Smooth muscle cell (in vitro differentiated cells): ENCODE measurements at regions not wholly inside any gene's neighbourhood (a gene's known extent, or its start where the extent isn't known, plus 50 kb on each side); places are given as distances from the start of the nearest gene placed in this dataset.

Source experiments
- DNase-seq: peaks from one replicate; lab custom pipeline; 2025; ENCODE audit not compliant: unreplicated experiment; lab: John Stamatoyannopoulos, UW
- H2AFZ ChIP-seq: fragments of 200-600 bp; sonication (generic); 2 replicates; pipeline ENCODE4 v1.6.0; 2016; ENCODE audit warnings: antibody characterized with exemption, low read depth, mild to moderate bottlenecking
- H3F3A ChIP-seq: fragments of 200-600 bp; sonication (generic); 2 replicates; pipeline ENCODE4 v1.6.0; 2017; ENCODE audit warnings: antibody characterized with exemption, low read depth
- H3K27ac ChIP-seq: fragments of 200-600 bp; sonication (generic); 2 replicates; pipeline ENCODE4 v1.5.1; 2016; ENCODE audit warnings: low read depth, mild to moderate bottlenecking
- H3K27me3 ChIP-seq: fragments of 200-600 bp; sonication (generic); 2 replicates; pipeline ENCODE4 v1.6.1; 2016; ENCODE audit warnings: low read depth, mild to moderate bottlenecking
- H3K36me3 ChIP-seq: fragments of 200-600 bp; sonication (generic); 2 replicates; pipeline ENCODE4 v1.5.1; 2016; ENCODE audit warnings: low read depth
- H3K4me1 ChIP-seq: fragments of 200-600 bp; sonication (generic); 2 replicates; pipeline ENCODE4 v1.5.1; 2016; ENCODE audit warnings: low read depth
- H3K4me2 ChIP-seq: fragments of 200-600 bp; sonication (generic); 2 replicates; pipeline ENCODE4 v1.6.0; 2016; ENCODE audit warnings: mild to moderate bottlenecking
- H3K4me3 ChIP-seq: fragments of 200-600 bp; sonication (generic); 2 replicates; pipeline ENCODE4 v1.5.1; 2016; ENCODE audit warnings: mild to moderate bottlenecking
- H3K79me2 ChIP-seq: fragments of 200-600 bp; sonication (generic); 2 replicates; pipeline ENCODE4 v1.6.0; 2016; ENCODE audit warnings: low read depth, mild to moderate bottlenecking
- H3K9ac ChIP-seq: fragments of 200-600 bp; sonication (generic); 2 replicates; pipeline ENCODE4 v1.6.0; 2016; ENCODE audit warnings: low read depth
- H3K9me3 ChIP-seq: fragments of 200-600 bp; sonication (generic); replicated peaks from 2 replicates; pipeline ENCODE4 v1.5.1; 2016; ENCODE audit warnings: low read depth
- H4K20me1 ChIP-seq: fragments of 200-600 bp; sonication (generic); 2 replicates; pipeline ENCODE4 v1.6.0; 2016; ENCODE audit warnings: low read depth
- CTCF ChIP-seq: fragments of 200-600 bp; sonication (generic); IDR thresholded peaks from 2 replicates; pipeline ENCODE4 v1.5.1; 2017; ENCODE audit warnings: borderline replicate concordance, mild to moderate bottlenecking, antibody characterized with exemption; ENCODE audit not compliant: insufficient read depth, poor library complexity, severe bottlenecking
- WGBS: methylation state at CpG from one replicate; pipeline ENCODE4 v1.1.7; 2016; ENCODE audit warnings: low lambda C conversion rate; 5-methylcytosine and 5-hydroxymethylcytosine counted together

DNA sequence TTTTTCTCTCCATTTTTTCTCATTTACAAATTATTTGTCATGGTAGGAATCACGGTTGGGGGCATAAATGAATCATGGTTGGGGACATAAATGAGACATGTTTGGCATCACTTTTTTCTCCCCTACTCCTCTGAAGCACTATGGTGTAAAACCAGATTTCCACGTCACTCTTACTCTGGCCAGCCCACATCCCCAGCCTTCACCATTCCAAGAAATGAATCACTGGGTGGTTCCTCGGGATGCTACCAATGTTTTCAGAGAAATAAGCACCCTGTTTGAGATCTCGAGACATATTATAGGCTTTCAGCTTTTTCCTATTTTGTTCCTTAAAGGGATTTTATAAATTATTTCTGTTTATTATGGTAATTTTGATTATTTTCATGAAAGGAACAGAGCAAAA lies 155.0 kb upstream of the SLC8A1 start:
- 92% methylated on average over 4 of the region's 4 CpGs for WGBS
- Histone ChIP-seq H2AFZ (no peak overlapping the region), H3K9ac (no peak overlapping the region), H3K4me1 (no peaks in the 10 kb centered on the region), H4K20me1 (no peaks in the 10 kb centered on the region), H3K4me3 (no peak overlapping the region), H3F3A (no peaks in the 10 kb centered on the region), H3K36me3 (no peaks in the 10 kb centered on the region), H3K9me3 (no peaks in the 10 kb centered on the region), H3K4me2 (no peak overlapping the region), H3K79me2 (no peaks in the 10 kb centered on the region), H3K27me3 (peaks cover 12% of the 10 kb centered on the region), H3K27ac (no peak overlapping the region)
- TF ChIP-seq CTCF: no peak
- DNase-seq: no peak

DNA sequence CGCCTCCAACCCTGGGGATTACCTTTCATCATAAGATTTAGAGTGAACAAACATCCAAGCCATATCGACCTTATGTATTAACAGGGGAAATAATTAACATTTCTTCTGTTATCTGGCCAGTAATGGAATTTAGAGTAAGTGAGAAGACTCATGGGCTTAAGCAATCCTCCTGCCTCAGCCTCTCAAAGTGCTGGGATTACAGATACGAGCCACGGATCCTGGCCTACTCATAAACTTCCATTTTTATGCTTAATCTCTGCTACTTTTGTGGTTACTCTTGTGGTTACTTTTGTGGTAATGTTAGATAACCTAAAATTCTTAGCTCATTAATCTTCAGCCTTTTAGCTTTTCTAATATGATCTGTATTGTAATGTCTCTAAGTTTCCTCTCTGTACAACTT lies 159.3 kb upstream of the SLC8A1 start:
- Histone ChIP-seq H3K9ac (no peak overlapping the region), H3K27ac (no peak overlapping the region), H3K4me2 (no peak overlapping the region), H3K79me2 (no peaks in the 10 kb centered on the region), H3K4me3 (no peak overlapping the region), H3K27me3 (peaks cover 6% of the 10 kb centered on the region), H3F3A (no peaks in the 10 kb centered on the region), H4K20me1 (no peaks in the 10 kb centered on the region), H3K36me3 (no peaks in the 10 kb centered on the region), H3K4me1 (no peaks in the 10 kb centered on the region), H3K9me3 (no peaks in the 10 kb centered on the region), H2AFZ (no peak overlapping the region)
- whole genome bisulfite sequencing: 39% methylated on average over 4 of the region's 4 CpGs
- TF ChIP-seq CTCF: no peak
- no peak for DNase-seq

- Histone ChIP-seq H3K27ac (peak overlapping the region; percentile 81), H3K79me2 (no peaks in the 10 kb centered on the region), H3K4me3 (no peak overlapping the region), H4K20me1 (no peaks in the 10 kb centered on the region), H3K9ac (peak overlapping the region; percentile 63), H3K4me1 (no peaks in the 10 kb centered on the region), H3F3A (no peaks in the 10 kb centered on the region), H3K4me2 (peak overlapping the region; percentile 59), H3K9me3 (no peaks in the 10 kb centered on the region), H3K27me3 (no peaks in the 10 kb centered on the region), H2AFZ (peak overlapping the region; percentile 64), H3K36me3 (no peaks in the 10 kb centered on the region)
- 42% methylated on average over 3 of the region's 3 CpGs for WGBS
- DNase-seq: no peak
- TF ChIP-seq CTCF: no peak
Measured at GRCh38 chr2:40625849-40626248, 174.0 kb upstream of the SLC8A1 start.

GRCh38 chr2:40628556-40628955 lies 176.7 kb upstream of the SLC8A1 start:
- no peaks in the 10 kb centered on the region for H3K79me2 ChIP-seq
- H3K9ac ChIP-seq: no peak overlapping the region
- no peaks in the 10 kb centered on the region for H3K27me3 ChIP-seq
- 52% methylated on average over 3 of the region's 3 CpGs for WGBS
- H3K36me3 ChIP-seq: no peaks in the 10 kb centered on the region
- H2AFZ ChIP-seq: no peak overlapping the region
- TF ChIP-seq CTCF: no peak
- H3F3A ChIP-seq: no peaks in the 10 kb centered on the region
- no peaks in the 10 kb centered on the region for H4K20me1 ChIP-seq
- H3K27ac ChIP-seq: no peak overlapping the region
- no peak for DNase-seq
- H3K4me2 ChIP-seq: no peak overlapping the region
- H3K9me3 ChIP-seq: no peaks in the 10 kb centered on the region
- H3K4me3 ChIP-seq: no peak overlapping the region
- no peaks in the 10 kb centered on the region for H3K4me1 ChIP-seq
